GM12878 (cell line): ENCODE measurements at regions not wholly inside any gene's neighbourhood (a gene's known extent, or its start where the extent isn't known, plus 50 kb on each side); places are given as distances from the start of the nearest gene placed in this dataset.

Experiments used
- ATAC-seq: fragments of 200-7000 bp; cut with Tn5 transposase; 3 replicates; pipeline ENCODE4 v1.9.1; 2020; ENCODE audit warnings: mild to moderate bottlenecking, moderate library complexity
- BruUV-seq: library from RNA; stranded (reverse); fragments of 400-500 nt; replicated peaks from 2 replicates; lab custom pipeline; 2021; lab: Mats Ljungman, UMichigan
- CTCF ChIA-PET: fragments of 300-600 bp; sonication (Branson Sonifier 250); formaldehyde crosslinking; extraction: SDS; loops from one replicate; lab custom pipeline; 2021; ENCODE audit warnings: inconsistent platforms; lab: Yijun Ruan, JAX
- POLR2A ChIA-PET: fragments of 350-600 bp; formaldehyde crosslinking; extraction: SDS; loops from one replicate; lab custom pipeline; 2021; ENCODE audit warnings: inconsistent platforms; lab: Charles Lee
- RAD21 ChIA-PET: fragments of 300-600 bp; sonication (Branson Sonifier 250); formaldehyde crosslinking; loops from one replicate; lab custom pipeline; 2023; ENCODE audit warnings: antibody characterized with exemption; ENCODE audit not compliant: unreplicated experiment; lab: Charles Lee
- SMC1A ChIA-PET: fragments of 300-600 bp; sonication (Branson Sonifier 250); formaldehyde crosslinking; loops from one replicate; lab custom pipeline; 2023; ENCODE audit not compliant: unreplicated experiment, uncharacterized antibody; lab: Charles Lee
- DNase-seq: peaks from one replicate; pipeline ENCODE4 v3.0.0-alpha.2; 2011; ENCODE audit warnings: low read depth, low spot score
- FAIRE-seq: peaks from 3 replicates; lab custom pipeline; 2011; peaks lifted over from hg19 to GRCh38; lab: Jason Lieb, UNC
- H2AFZ ChIP-seq: 2 replicates; pipeline ENCODE4 v1.6.0; 2011; ENCODE audit warnings: low read depth, low read length, control low read depth; ENCODE audit not compliant: control insufficient read depth
- H3K27ac ChIP-seq: 2 replicates; pipeline ENCODE4 v1.5.1; 2011; ENCODE audit warnings: control low read depth; ENCODE audit not compliant: control insufficient read depth, insufficient read depth
- H3K27me3 ChIP-seq, 2 experiments: replicated peaks in 1 of 2; 2 replicates each; pipeline versions ENCODE4 v1.6.0 to v1.6.1; 2011; ENCODE audit warnings: low read length in 1 of 2; ENCODE audit not compliant: control insufficient read depth in 2 of 2, insufficient read depth in 2 of 2
- H3K36me3 ChIP-seq, 2 experiments: 2 replicates each; pipeline ENCODE4 v1.5.1; 2011; ENCODE audit warnings: low read length in 1 of 2; ENCODE audit not compliant: control insufficient read depth in 2 of 2, insufficient read depth in 2 of 2
- H3K4me1 ChIP-seq: 2 replicates; pipeline ENCODE4 v1.6.1; 2011; ENCODE audit warnings: mild to moderate bottlenecking, low read length, moderate library complexity, mixed read lengths; ENCODE audit not compliant: control insufficient read depth, insufficient read depth
- H3K4me2 ChIP-seq: 2 replicates; pipeline ENCODE4 v1.6.0; 2011; ENCODE audit warnings: control low read depth; ENCODE audit not compliant: control insufficient read depth, insufficient read depth
- H3K4me3 ChIP-seq: fragments of 200-600 bp; sonication (generic); 2 replicates; pipeline ENCODE4 v1.5.1; 2016
- H3K79me2 ChIP-seq: 2 replicates; pipeline ENCODE4 v1.6.0; 2011; ENCODE audit warnings: low read length; ENCODE audit not compliant: control insufficient read depth, insufficient read depth
- H3K9ac ChIP-seq: 2 replicates; pipeline ENCODE4 v1.8.0; 2011; ENCODE audit warnings: low read length, control low read depth, mixed read lengths; ENCODE audit not compliant: control insufficient read depth, insufficient read depth
- H3K9me3 ChIP-seq: replicated peaks from 3 replicates; pipeline ENCODE4 v1.5.1; 2011; ENCODE audit warnings: mild to moderate bottlenecking, low read length; ENCODE audit not compliant: control insufficient read depth, insufficient read depth
- H4K20me1 ChIP-seq: 2 replicates; pipeline ENCODE4 v1.6.0; 2011; ENCODE audit not compliant: control insufficient read depth, insufficient read depth
- ASH2L ChIP-seq: fragments of 300-600, 200-600 bp; sonication (generic); IDR thresholded peaks from 2 replicates; pipeline ENCODE4 v1.6.1; 2017; ENCODE audit warnings: low read depth, mild to moderate bottlenecking, borderline replicate concordance
- BMI1 ChIP-seq: fragments of 450-650 bp; IDR thresholded peaks from 2 replicates; pipeline ENCODE4 v1.6.1; 2016; ENCODE audit warnings: mild to moderate bottlenecking, moderate library complexity, borderline replicate concordance
- EP300 ChIP-seq, 2 experiments: fragments of 150-350 bp in 1 of 2; IDR thresholded peaks; 2 replicates each; pipeline ENCODE4 v1.6.1; 2011 to 2012; ENCODE audit warnings: low read depth in 2 of 2, low read length in 2 of 2, borderline replicate concordance in 1 of 2, improper control_type of control experiment in 1 of 2, inconsistent platforms in 1 of 2; ENCODE audit not compliant: control insufficient read depth in 1 of 2
- IKZF2 ChIP-seq, 2 experiments: fragments of 450-650 bp; IDR thresholded peaks; 2 replicates each; pipeline ENCODE4 v1.6.1; 2017; ENCODE audit warnings: mild to moderate bottlenecking in 2 of 2, moderate library complexity in 2 of 2
- KAT2A ChIP-seq: conservative IDR thresholded peaks from 2 replicates; pipeline ENCODE4 v1.6.1; 2011; ENCODE audit warnings: low read depth, low read length; ENCODE audit not compliant: control insufficient read depth
- MEF2A ChIP-seq: IDR thresholded peaks from 2 replicates; pipeline ENCODE4 v1.6.1; 2011; ENCODE audit warnings: low read depth, mild to moderate bottlenecking, low read length, moderate library complexity; ENCODE audit not compliant: insufficient read depth
- NFXL1 ChIP-seq: fragments of 450-650 bp; IDR thresholded peaks from 2 replicates; pipeline ENCODE4 v1.6.1; 2017; ENCODE audit warnings: antibody characterized with exemption, mild to moderate bottlenecking, borderline replicate concordance
- NR2C1 ChIP-seq: fragments of 450-650 bp; IDR thresholded peaks from 2 replicates; pipeline ENCODE4 v1.6.1; 2017; ENCODE audit warnings: antibody characterized with exemption, mild to moderate bottlenecking, moderate library complexity
- TCF12 ChIP-seq: IDR thresholded peaks from 2 replicates; pipeline ENCODE4 v1.6.1; 2011; ENCODE audit warnings: low read depth, mild to moderate bottlenecking, low read length
- TCF7 ChIP-seq: IDR thresholded peaks from 2 replicates; pipeline ENCODE4 v1.6.1; 2014; ENCODE audit warnings: antibody characterized with exemption, borderline replicate concordance
- WGBS: methylation state at CpG from one replicate; pipeline ENCODE4 v1.1.6; 2016; ENCODE audit warnings: low lambda C conversion rate; ENCODE audit not compliant: insufficient replicate concordance, insufficient coverage; ENCODE audit errors: missing lambda C conversion rate; 5-methylcytosine and 5-hydroxymethylcytosine counted together
- in situ Hi-C: fragments of 300-500 bp; cut with MboI; formaldehyde crosslinking; loops from 9 replicates; pipeline ENCODE4 v1.14.3; 2018; ENCODE audit warnings: mixed read lengths
- intact Hi-C: fragments of 100-400 bp; cut with micrococcal nuclease; formaldehyde crosslinking; loops from one replicate; pipeline ENCODE4 v1.14.2; 2022; ENCODE audit not compliant: unreplicated experiment
- TF ChIP-seq, protein P1 (sequence below): IDR thresholded peaks from 2 replicates; pipeline ENCODE4 v1.6.1; 2011; ENCODE audit warnings: mild to moderate bottlenecking, low read depth, low read length, moderate library complexity; ENCODE audit not compliant: insufficient replicate concordance

DNA sequence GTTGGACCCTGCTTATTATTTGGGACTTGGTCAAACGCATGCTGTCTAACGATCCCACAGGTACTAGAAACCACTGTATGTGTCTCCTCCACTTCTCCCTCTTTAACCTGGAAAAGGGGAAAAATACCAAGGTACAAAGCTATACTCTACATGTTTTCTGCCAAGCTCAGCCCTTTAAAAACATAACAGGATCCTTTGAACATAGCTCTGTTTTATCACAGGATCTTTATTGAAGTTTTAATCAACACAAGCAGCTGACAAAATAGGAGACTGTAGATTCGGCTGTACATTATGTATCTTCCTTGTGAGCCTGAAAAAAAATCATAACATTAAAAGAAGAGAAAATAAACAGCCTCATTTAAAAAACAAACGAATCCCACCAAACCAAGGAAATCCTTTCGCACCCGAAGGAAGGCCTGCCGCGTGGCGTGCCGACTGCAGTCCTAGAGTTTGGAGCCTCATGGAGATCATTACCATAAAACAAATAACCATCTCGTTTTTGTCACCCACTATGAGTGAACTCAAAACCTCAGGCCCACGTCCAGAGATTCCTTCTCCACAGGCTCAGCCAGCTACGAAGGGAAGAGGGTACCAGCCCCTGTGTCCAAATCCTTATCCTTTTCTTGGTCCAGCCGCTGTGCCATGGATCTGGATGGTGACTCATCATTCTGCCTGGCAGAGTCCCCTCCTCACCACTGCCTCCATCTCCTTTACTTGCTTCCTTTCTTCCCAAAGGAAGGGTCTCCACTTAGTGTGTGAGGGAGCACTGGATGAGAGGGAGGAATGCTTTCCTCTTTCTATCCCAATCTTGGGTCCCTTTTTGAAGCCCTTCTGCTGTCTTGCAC lies 651.1 kb downstream of the CCDC171 start:
- intact Hi-C loops: no loop called here
- H3K4me3 ChIP-seq: no peak overlapping the region
- ChIA-PET RAD21 (no interaction called here), POLR2A (no interaction called here)
- H2AFZ ChIP-seq: no peak overlapping the region
- no peaks in the 10 kb centered on the region for H4K20me1 ChIP-seq
- H3K9me3 ChIP-seq: no peaks in the 10 kb centered on the region; the same call in 2 of the 3 replicates
- 42% methylated on average over 14 of the region's 14 CpGs for WGBS
- 0 out of 2 replicates have a peak, but pooled peaks cover 2% of the 10 kb centered on the region for H3K4me1 ChIP-seq
- no peak overlapping the region for H3K27ac ChIP-seq
- no peak for TF ChIP-seq TCF7
- TF ChIP-seq, all 136 proteins: peak for 0
- Histone ChIP-seq H3K4me2 (no peak overlapping the region), H3K9ac (no peak overlapping the region), H3K36me3 (no peaks in the 10 kb centered on the region), H3K27me3 (no peaks in the 10 kb centered on the region), H3K79me2 (no peaks in the 10 kb centered on the region)
- ChIA-PET CTCF (interaction anchor here (0.6 to 1.0 kb wide), 2 partner anchors 12 to 276 kb away, joined by 3 to 4 read pairs; no protein-coding TSS in a partner anchor), SMC1A (no interaction called here)
- in situ Hi-C loops: no loop called here
- no TSS peak for BruUV-seq
- FAIRE-seq (no peak), DNase-seq (no peak), ATAC-seq (no peak)

DNA sequence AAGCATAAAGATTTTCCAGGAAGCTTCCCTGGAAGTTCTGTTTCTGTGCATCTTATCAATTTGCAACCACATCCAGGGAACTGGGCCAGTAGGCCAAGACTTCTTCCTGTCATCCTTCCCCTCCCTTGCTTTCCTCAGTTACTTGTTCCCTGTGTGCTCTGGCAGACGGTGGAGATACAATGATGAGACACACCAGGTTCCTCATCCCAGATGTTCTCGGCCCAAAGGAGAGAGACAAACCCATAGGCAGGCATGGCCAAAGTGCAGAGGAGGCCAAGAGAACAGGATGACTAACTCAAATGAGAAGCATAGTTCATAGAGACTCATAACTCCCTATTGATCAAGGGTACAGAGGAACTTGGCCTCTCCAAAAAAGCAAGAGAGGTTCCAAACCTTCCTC lies 652.6 kb downstream of the CCDC171 start:
- H3K4me2 ChIP-seq: no peak overlapping the region
- no peaks in the 10 kb centered on the region; the same call in 2 of the 3 replicates for H3K9me3 ChIP-seq
- SMC1A ChIA-PET: no interaction called here
- no peaks in the 10 kb centered on the region for H3K79me2 ChIP-seq
- CTCF ChIA-PET: no interaction called here
- H3K9ac ChIP-seq: no peak overlapping the region
- no peak for TF ChIP-seq IKZF2 (IDR thresholded peaks at IDR 0.05)
- TF ChIP-seq, protein P1, sequence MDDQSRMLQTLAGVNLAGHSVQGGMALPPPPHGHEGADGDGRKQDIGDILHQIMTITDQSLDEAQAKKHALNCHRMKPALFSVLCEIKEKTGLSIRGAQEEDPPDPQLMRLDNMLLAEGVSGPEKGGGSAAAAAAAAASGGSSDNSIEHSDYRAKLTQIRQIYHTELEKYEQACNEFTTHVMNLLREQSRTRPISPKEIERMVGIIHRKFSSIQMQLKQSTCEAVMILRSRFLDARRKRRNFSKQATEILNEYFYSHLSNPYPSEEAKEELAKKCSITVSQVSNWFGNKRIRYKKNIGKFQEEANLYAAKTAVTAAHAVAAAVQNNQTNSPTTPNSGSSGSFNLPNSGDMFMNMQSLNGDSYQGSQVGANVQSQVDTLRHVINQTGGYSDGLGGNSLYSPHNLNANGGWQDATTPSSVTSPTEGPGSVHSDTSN: no peak
- TF ChIP-seq NR2C1: no peak
- TF ChIP-seq BMI1: no peak
- TF ChIP-seq ASH2L: no peak
- no peak for TF ChIP-seq EP300 (IDR thresholded peaks at IDR 0.05; ENCODE audit: borderline replicate concordance in 1 of 2, control insufficient read depth in 1 of 2, low read depth in 2 of 2, low read length in 2 of 2)
- no peak for TF ChIP-seq KAT2A
- no peak for TF ChIP-seq TCF12
- no peak for TF ChIP-seq MEF2A
- TF ChIP-seq NFXL1: no peak
- H3K36me3 ChIP-seq: no peaks in the 10 kb centered on the region
- no peaks in the 10 kb centered on the region for H3K27me3 ChIP-seq
- ATAC-seq: no peak
- H3K27ac ChIP-seq: no peak overlapping the region
- 0% methylated on average over 2 of the region's 2 CpGs for WGBS
- H2AFZ ChIP-seq: no peak overlapping the region
- in situ Hi-C loops (no loop called here), intact Hi-C loops (no loop called here)
- 0 out of 2 replicates have a peak, but pooled peaks cover 2% of the 10 kb centered on the region for H3K4me1 ChIP-seq
- POLR2A ChIA-PET: no interaction called here
- RAD21 ChIA-PET: no interaction called here
- H4K20me1 ChIP-seq: no peaks in the 10 kb centered on the region
- no TSS peak for BruUV-seq
- FAIRE-seq: no peak
- no peak for DNase-seq
- H3K4me3 ChIP-seq: no peak overlapping the region
